Endometrium (tissue), 2 donors: ENCODE measurements at regions not wholly inside any gene's neighbourhood (a gene's known extent, or its start where the extent isn't known, plus 50 kb on each side); places are given as distances from the start of the nearest gene placed in this dataset.
"Not testable (repeated sequence)": the region's sequence is repeated elsewhere in the genome, so short reads cannot be mapped to it uniquely, and the experiment has no call there.

Experiments used
- FAIRE-seq: peaks from 2 replicates; lab custom pipeline; 2012; peaks lifted over from hg19 to GRCh38; lab: Jason Lieb, UNC
- donor health status: control.
- donor health status: control.

DNA sequence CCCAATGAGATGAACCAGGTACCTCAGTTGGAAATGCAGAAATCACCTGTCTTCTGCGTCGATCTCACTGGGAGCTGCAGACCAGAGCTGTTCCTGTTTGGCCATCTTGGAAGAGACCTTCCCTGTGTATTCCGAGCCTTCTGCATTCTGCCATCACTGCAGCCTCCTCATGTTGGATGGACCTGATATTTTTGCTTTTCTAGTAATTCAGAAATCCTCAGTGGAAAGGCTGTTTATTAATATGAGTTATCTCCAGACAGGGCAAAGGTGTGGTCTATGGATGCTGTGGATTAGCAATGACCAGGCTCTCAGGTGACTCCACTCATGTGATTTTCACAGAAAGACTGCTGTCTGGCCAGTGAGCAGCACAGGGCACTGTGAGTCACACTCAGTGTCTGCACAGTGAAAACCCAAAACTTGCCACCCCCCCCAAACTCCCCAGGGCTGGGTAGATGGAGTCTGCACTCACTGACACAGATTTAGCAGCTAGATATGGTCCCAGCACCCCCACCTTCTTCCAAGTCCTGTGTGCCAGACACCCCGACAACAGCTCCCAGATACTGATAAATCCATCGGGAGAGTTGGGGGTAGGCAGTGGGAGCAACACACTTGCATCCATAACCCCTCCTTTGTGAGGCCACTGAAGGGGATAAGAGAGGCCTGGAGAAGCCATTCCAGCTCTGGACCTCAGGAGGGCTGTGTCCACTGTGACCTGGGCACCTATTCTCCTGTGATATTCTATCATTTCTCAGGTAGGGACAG is 75.2 kb upstream of the TOP3B start:
- no peak for FAIRE-seq

DNA sequence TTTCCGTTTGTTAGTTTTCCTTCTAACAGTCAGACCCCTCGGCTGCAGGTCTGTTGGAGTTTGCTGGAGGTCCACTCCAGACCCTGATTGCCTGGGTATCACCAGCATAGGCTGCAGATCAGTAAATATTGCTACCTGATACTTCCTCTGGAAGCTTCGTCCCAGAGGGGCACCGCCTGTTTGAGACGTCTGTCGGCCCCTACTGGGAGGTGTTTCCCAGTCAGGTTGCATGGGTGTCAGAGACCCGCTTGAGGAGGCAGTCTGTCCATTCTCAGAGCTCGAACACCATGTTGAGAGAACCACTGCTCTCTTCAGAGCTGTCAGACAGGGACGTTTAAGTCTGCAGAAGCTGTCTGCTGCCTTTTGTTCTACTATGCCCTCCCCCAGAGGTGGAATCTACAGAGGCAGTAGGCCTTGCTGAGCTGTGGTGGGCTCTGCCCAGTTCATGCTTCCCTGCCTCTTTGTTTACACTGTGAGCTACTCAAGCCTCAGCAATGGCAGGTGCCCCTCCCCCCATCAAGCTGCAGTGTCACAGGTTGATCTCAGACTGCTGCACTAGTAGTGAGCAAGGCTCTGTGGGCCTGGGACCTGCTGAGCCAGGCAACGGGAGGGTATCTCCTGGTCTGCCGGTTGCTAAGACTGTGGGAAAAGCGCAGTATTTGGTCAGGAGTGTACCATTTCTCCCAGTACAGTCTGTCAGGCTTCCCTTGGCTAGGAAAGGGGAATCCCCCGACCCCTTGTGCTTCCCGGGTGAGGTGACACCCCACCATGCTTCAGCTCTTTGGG is 74.4 kb upstream of the TOP3B start:
- FAIRE-seq = not testable (repeated sequence)

DNA sequence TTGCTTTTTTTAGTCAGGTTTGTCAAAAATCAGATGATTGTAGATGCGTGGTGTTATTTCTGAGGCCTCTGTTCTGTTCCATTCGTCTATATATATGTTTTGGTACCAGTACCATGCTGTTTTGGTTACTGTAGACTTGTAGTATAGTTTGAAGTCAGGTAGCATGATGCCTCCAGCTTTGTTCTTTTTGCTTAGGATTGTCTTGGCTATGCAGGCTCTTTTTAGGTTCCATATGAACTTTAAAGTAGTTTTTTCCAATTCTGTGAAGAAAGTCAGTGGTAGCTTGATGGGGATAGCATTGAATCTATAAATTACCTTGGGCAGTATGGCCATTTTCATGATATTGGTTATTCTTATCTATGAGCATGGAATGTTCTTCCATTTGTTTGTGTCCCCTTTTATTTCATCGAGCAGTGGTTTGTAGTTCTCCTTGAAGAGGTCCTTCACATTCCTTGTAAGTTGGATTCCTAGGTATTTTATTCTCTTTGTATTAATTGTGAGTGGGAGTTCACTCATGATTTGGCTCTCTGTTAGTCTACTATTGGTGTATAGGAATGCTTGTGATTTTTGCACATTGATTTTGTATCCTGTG is 70.1 kb upstream of the TOP3B start:
- FAIRE-seq = not testable (repeated sequence)

DNA sequence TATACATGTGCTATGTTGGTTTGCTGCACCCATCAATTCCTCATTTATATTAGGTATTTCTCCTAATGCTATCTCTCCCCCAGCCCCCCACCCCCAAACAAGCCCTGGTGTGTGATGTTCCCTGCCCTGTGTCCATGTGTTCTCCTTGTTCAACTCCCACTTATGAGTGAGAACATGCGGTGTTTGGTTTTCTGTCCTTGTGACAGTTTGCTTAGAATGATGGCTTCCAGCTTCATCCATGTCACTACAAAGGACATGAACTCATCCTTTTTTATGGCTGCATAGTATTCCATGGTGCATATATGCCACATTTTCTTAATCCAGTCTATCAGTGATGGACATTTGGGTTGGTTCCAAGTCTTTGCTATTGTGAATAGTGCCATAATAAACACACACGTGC is 68.4 kb upstream of the TOP3B start:
- FAIRE-seq = not testable (repeated sequence)

DNA sequence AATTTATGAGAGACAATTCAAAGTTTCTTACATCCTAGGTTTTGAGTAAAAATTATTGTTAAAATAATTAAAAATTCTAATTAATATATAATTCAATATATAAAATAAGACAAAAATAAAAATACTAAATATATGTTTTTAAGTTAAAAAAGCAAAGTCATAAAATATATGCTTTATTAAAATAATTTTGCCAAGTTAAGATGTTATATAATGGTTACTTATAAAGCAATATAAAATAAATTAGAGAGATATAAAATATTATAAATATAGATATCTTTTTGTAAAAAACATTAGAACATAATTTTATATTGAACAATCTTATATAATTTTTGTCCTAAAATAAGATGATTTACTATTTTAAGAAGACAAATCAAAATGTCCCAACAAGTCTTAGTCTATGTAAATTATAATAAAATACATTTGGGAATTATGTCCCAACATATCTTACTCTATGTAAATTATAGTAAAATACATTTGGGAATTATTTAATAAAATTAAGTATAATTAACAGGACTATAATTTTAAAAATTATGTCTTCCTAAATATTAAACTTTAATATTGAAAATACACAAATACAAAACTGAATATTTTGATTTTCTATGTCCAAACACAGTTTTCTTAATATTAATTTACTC is 67.7 kb upstream of the TOP3B start:
- no peak for FAIRE-seq

DNA sequence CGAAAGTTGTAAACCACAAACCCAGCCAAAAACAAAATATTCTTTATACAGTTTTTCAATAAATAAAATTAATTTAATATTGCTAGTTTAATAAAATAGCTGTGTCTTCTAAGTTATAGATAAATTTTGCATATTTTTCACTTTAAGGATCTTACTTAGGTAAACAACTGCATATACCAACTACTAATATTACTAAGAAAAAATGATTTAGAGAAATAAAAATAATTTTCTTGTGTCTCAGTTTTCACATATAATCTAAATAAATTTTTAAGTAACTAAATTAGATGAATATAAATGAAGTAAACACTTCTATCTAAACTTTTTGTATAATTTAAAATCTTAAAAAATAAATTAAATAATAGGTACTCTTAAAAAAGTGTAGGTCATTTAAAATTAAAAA is 67.1 kb upstream of the TOP3B start:
- FAIRE-seq = no peak

DNA sequence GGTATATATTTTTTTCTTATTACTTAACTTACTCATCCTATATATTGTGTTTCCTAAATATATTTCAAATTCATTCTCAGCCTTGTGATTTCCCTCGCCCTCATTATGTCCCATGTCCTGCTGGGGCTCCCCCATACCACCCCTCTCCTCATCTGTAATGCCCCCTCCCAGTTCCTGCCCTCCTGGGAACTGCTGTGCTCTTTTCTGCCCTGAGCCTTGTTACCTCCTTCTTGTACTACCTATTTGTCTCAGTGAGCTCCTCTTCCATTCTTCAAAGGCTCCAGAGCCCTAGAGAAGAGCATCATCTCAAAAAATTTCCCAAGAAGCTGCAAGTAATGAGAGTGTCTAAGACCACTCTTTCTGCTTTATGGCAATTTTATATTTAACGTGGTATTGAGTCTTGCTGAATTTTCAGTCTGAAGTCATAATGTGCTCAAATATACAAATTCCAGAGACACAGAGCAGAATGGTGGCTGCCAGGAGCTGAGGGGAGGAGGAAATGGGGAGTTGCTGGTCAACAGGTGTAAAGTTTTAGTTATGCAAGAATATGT is 66.5 kb upstream of the TOP3B start:
- FAIRE-seq = no peak

DNA sequence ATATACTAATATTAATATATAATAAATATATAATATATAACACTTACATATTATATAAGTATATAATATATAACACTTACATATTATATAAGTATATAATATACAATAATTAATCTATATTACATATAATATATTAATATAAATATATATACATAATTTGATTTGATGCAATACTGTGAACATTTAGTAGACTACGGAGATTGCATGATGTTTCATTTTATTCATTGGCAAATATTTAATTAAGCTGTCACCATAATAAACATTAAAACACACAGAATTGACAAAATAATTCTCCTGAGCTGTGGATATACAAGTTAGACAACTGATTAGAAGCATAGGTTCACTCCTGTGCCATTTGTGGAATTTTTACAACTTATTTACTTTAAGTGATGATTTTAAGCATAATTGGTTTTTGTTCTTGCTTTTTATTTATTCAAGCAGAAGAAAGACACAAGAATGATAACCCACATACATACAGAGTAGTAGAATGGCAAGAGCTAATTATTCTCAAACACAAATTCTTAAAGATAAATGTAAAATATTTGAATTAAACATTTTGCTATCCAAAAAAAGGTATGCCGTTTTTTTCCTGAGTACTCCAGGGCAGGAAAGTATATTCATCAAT is 65.8 kb upstream of the TOP3B start:
- FAIRE-seq = peak; percentile 82

DNA sequence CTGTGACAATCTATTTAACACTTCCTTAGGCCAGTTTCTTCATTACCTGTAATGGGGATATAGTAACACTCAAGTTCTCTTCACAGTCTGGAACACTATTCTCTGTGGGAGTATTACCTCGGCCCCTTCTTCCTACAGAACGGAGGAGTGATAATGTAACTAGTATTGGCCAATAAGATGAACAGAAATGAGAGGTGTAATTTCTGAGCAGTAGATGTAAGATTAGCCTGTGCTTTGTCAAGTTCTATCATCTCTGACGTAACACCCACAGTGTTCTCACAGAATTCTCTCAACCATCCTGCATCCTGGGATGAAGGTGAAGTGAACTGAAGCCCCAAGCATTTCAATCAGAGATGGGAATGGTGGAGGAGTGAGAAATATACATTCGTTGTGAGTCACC is 65.2 kb upstream of the TOP3B start:
- no peak for FAIRE-seq

DNA sequence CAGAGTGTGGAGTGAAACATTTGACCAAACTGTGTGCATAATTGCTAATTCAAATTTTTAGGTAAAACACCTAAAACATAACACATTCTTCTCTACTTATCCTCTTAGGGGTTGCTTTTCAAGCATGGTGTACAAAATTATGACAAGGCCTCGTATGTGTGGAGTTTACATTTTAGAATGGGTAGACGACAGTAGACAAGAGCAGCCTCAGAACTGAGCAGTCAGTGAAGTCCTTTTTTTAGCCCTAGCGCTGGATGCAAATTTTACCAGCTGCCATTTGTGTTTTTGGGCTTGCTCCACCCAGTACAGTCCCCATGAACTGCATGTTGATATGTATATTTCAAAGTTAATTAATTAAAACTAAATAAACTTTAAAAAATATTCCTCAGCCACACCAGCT is 64.7 kb upstream of the TOP3B start:
- FAIRE-seq = no peak

DNA sequence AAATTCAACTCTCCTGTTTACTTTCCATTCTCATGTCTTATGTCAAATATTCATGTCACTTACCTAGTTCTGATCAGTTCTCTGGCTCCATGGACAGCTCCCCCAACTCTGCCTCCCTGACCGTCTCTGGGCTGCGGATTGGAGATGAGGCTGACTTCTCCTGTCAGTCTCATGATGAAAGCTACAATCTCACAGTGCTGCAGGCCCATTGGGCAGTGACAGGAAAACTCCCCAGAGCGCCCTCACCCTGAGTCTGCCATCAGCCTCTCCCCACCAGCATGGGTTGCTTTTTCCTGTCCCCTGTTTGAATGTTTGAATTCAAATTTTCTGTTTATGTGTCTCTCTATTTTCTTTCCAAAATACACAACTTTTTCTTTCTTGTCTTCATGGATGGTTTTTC is 63.8 kb upstream of the TOP3B start:
- no peak for FAIRE-seq

DNA sequence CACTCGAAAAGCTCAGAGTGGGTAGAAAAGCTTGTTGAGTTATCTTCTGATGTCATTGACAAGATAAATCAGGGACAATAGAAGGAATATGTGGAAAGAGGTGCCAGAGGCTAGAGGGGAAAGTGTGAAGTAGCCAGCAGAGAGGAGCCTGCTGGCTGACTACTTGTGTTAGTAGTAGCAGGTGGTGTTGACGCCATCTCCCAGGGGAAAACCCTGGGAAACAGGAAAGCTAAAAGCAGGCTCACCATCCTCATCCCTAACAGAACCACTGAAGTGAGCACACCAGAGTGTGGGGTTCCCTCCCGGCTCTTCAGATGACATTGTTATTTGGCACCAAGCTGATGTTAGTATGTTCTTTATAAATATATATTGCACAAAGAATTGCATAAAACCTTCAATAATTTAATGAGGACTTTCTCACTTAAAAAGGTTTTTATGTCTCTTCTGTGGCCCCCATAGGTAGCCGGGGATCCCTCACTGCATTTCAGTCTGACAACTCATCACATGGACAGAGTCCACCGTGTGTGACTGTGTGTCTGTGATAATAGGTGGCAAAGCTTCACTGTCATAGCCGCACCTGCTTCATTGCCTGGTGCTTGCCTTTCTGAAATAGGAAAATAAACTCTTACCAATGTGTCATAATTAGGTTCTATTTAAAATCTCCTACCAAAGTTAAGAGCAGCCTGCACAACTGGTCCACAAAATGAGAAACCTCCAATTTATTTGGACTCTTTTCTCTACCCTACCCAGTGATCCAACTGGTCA is 63.2 kb upstream of the TOP3B start:
- FAIRE-seq = no peak

DNA sequence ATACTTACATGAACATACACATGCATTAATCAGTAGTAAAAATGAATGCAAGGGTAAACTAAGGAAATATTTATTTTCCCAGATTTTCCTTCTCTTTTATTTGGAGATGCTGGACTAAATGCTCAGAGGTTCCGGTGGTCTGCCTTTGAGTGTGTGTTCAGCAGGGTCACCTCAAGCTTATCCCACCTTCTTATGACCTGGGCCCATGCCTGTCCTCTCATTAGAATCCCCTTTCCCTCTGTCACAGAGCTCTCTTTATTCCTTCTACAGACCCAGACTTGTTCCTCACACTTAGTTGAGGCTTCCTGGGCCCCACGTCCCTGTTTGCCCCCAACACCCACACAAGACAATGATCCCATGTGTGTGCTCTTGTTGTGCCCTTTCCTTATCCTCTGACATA is 61.6 kb upstream of the TOP3B start:
- no peak for FAIRE-seq

DNA sequence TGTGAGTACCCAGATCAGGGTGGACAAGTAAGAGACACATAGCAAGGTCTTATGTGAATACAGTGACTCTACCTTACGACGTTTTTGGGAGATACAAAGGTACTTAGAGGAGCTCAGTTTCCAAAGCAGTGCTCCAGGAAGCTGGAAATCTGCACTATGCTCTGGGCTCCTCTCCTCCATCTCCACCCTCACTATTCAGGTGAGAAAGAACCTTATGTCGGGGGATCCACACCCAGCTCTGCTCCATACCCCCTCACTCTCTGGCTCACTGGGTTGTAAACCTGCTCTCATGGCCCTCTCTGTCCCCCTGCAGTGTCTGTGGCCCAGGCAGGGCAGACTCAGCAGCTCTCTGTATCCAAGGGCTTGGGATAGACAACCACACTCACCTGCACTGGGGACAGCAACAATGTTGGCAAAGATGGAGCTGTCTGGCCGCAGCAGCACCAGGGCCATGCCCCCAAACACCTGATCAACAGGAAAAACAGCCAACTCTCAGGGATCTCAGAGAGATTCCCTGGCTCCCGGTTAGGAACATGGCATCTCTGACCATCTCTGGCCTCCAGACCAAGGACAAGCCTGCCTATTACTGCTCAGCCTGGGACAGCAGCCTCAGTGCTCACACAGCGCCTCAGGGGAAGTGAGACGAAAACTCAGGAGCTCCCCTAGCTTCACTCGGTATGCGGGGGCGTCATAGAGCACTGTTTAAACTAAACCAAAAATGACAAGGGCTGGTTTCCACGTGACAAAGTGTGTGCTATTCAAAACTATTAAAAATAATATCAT is 60.9 kb upstream of the TOP3B start:
- no peak for FAIRE-seq

DNA sequence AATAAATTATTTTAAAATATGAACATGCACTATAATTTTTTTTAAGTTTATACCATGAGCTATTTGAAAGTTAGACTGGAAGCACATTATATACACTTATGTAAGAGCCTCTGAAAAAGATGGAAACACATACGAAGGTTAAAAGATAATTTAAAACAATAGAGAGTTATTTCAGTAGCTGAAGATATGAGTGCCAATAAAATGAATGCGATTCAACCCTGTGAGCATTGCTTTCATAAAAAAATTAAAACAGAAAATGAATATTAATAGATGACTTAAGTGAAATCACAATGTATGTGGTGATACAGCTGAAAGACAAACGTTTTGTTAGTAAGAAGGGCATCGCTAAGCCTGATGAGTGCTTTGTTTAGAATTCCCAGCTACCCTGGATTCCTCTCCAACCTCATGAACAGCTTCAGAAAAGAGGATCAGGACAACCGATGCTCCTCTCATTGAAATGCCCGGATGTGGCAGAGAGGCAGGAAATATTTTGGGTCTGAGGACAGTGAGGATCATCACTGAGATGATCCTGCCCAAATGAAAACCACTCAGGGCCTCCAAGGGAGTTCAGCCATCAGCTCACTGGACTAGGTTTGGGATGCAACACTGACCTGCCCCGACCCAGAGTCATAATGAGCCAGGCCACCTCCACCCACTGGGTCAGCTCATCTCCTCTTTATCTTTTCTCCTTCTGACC is 60.2 kb upstream of the TOP3B start:
- no peak for FAIRE-seq

DNA sequence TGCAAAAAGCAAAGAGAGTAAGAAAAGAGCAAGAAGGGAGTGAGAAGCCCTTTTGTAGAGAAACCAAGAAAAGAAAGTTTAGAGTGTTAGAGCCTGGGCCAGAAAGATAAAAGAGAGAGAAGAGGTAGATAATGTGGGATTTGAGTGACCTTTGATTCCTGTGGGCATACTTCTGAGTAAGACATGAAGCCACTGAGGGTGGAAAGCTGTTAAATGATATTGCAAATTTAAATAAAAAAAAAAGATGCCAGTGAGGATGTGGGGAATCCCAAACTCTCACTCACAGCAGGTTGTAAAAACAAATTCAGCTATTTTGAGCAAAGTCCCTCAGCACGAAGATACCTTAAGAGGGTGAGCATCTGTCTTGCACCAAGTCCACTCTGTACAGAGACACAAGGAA is 59.4 kb upstream of the TOP3B start:
- no peak for FAIRE-seq

DNA sequence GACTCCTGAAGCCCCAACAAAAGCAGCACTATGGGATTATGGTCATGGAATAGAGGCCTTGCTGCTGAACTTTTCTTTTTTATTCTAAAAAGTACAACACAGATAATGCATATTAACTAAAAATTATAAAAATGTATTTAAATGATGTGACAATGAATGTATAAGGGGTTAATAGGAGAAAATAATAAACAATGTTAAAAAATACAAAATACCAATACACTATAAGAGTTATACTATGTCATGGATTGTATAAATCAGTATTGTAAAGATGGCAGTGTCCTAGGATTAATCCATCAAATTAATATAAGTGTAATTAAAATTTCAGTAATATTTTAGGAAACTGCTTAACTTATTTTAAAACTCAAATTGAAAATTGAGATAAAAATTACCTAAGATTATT is 58.3 kb upstream of the TOP3B start:
- FAIRE-seq = peak; percentile 12

DNA sequence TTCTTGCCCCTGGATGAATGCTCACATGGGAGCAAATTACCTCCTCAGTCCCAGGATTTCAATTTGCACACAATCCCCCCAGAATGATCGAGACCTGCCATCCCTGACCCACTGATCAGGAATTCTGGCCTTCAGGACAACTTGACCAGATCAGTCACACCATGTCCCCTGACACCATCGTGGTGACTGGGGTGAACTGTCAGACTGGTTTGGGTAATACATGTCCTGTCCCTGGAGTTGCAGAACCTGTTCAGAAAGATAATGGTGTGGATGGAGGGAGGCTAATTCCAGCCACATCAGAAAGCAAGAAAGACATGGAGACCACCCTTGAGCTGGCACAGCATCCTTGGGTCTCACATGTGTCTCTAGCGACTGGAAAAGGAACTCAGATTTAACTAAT is 57.9 kb upstream of the TOP3B start:
- no peak for FAIRE-seq

DNA sequence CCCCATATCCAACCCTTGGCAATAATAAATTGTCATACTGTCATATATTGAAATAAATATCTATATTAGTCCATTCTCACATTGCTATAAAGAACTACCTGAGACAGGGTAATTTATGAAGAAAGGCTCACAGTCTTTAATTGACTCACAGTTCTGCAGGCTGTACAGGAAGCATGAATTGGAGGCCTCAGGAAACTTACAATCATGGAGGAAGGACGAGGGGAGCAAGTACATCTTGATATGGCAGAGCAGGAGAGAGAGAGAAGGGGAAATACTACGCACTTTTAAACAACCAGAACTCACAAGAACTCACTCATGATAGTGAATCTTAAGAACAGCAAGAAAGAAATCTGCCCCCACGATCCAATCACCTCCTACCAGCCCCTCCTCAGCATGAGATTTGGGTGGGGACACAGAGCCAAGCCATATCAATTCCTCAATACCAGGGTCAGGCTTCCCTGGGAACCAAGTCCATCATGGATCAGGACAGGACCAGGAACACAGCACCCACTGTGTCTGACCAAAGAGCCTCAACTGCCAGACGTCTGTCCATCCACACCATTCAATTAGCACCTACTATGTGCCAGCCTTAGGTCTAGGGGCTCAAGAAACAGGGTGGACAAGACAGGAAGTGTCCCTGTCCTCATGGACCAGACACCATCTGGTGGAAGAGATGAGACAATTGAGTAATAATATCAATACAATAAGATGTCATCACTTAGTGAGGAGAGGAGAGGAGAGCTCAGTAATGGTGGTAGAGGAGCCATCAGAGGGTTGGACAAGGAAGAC is 56.9 kb upstream of the TOP3B start:
- no peak for FAIRE-seq
